Activated naive CD4-positive, alpha-beta T cell treated with anti-CD3 and anti-CD28 coated beads, Interleukin-2, amount 50 U/mL, for 72 hours (primary cell): ENCODE measurements at regions not wholly inside any gene's neighbourhood (a gene's known extent, or its start where the extent isn't known, plus 50 kb on each side); places are given as distances from the start of the nearest gene placed in this dataset.
"Not testable (repeated sequence)": the region's sequence is repeated elsewhere in the genome, so short reads cannot be mapped to it uniquely, and the experiment has no call there.

Source experiments
- ATAC-seq, 2 donors: fragments of 150-1000 bp; cut with Tn5 transposase; 2 replicates each; pipeline ENCODE4 v1.10.0; 2021; ENCODE audit warnings: mild to moderate bottlenecking in 2 of 2, moderate library complexity in 2 of 2
- DNase-seq, 2 donors: peaks; one replicate each; pipeline ENCODE4 v3.0.0; 2021 to 2022; ENCODE audit warnings: low spot score in 2 of 2
- H3K27ac Mint-ChIP-seq, 2 donors: one replicate each; pipeline ENCODE4 v1.8.0; 2022; ENCODE audit warnings: mild to moderate bottlenecking in 2 of 2, mixed read lengths in 2 of 2
- H3K36me3 Mint-ChIP-seq, 2 donors: one replicate each; pipeline ENCODE4 v1.8.0; 2022; ENCODE audit warnings: mixed read lengths in 2 of 2
- H3K9me3 Mint-ChIP-seq, 2 donors: one replicate each; pipeline ENCODE4 v1.8.0; 2022; ENCODE audit warnings: mixed read lengths in 2 of 2

DNA sequence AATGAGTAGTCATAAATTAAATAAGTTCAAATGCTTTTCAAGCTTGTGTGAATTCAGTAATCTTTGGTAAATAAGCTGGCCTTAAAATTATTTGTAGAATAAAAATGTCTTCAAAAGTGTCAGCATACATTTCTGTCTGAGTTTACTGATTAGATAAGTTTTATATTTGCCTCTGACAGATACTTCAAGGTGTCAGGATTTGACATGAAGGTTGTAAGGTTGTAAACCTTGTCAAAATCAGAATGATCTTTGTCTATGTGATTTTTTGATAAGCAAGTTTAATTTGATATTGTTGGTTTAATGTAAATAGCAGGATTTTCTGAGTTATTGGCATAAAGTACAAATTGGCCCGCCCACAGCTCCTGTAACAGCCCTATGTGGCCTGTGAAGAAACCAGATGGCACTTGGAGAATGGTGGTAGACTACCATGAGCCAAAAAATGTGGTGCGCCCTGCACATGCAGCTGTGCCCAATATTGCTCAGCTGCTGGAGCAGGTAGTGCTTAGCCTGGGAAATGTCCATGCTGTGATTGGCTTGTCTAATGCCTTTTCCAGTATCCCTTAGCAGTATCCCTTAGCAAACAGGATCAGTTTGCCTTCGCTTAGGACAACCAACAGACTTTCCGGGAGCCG is 188.0 kb upstream of the SPHKAP start:
- H3K9me3 Mint-ChIP-seq, result peaks cover 5 to 8% of the 10 kb centered on the region in 2 donors
- peaks cover 0 to 4% of the 10 kb centered on the region in 2 donors for H3K36me3 Mint-ChIP-seq
- ATAC-seq (no peak), DNase-seq (no peak)
- H3K27ac Mint-ChIP-seq, result no peak overlapping the region

DNA sequence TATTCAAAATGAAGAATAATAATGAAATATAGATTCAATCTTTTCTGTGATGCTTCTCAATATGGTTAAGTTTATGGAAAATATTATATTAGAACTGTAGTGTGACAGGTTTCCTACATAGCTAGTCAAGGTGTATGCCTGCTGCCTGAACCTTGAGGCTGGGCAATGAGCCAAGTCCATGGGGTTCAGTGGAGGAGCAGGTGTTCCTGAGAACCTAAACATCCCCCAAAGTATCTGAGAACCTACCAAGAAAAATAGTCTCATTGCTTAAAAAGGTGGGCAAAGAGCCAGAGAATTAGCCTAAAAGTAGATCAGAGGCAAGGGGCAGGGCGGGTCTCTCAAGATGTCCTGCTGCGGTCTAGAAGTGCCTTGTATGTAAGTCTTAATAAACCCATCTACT is 185.9 kb upstream of the SPHKAP start:
- Mint-ChIP-seq H3K9me3 (peaks cover 0 to 5% of the 10 kb centered on the region in 2 donors), H3K36me3 (peaks cover 0 to 4% of the 10 kb centered on the region in 2 donors), H3K27ac (no peak overlapping the region)
- DNase-seq (no peak), ATAC-seq (no peak)

DNA sequence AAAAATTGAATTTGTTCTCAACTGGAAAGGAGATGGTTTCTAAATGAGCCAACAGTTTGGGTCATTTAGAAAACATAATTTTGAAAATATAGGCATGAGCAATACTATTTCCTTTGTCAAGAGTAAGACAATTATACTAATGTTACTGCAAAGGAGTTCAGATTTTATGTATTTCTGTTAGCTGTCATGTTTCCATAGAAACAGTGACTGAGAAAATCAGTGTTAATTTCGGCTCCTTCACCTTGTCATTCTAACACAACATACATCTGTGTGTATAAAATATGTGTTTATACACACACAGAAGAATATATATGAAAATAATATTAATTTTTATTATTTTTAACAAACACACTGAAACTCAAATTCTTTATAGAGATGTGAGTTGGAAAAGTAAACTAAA is 178.0 kb upstream of the SPHKAP start:
- no peak for DNase-seq
- Mint-ChIP-seq H3K27ac (no peak overlapping the region), H3K36me3 (no peaks in the 10 kb centered on the region), H3K9me3 (no peaks in the 10 kb centered on the region)
- ATAC-seq, result no peak

DNA sequence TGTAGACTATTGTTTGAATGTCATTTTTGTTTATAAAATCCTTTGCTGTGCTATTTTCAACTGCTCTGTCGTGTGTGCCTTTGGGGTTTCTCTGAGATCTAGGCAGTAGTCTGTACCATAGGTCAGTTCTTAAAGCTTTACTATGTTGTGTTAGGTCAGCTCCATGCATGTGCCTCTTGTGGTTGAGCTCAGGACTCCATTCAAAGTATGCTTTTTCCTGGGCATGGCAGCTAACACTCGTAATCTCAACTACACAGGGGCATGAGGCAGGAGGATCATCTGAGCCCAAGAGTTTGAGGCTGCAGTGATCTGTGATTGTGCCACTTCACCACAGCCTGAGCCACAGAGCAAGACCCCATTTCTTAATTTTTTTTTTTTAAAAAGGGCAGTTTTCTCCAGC is 174.4 kb upstream of the SPHKAP start:
- H3K27ac Mint-ChIP-seq, result no peak overlapping the region

DNA sequence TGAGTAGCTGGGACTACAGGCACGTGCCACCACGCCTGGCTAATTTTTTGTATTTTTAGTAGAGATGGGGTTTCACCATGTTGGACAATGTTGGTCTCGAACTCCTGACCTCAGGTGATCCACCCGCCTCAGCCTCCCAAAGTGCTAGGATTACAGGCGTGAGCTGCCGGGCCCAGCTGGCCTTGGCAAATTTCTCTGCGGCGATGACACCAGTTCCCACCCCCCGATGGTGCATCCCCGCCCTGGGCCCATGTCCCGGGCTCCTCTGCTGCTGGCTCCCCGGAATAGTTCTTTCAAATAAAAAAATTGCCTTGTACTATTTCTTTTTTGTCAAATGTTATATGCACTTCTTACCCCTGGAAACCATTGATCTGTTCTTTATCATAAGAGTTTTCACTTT is 171.5 kb upstream of the SPHKAP start:
- not testable (repeated sequence) for ATAC-seq, H3K36me3 Mint-ChIP-seq, H3K9me3 Mint-ChIP-seq, H3K27ac Mint-ChIP-seq, DNase-seq

More for the DNA sequence above, 174.4 kb upstream of the SPHKAP start:
- no peak for DNase-seq
- ATAC-seq, result no peak
- peaks cover 0 to 3% of the 10 kb centered on the region in 2 donors for H3K9me3 Mint-ChIP-seq
- H3K36me3 Mint-ChIP-seq, result no peaks in the 10 kb centered on the region

DNA sequence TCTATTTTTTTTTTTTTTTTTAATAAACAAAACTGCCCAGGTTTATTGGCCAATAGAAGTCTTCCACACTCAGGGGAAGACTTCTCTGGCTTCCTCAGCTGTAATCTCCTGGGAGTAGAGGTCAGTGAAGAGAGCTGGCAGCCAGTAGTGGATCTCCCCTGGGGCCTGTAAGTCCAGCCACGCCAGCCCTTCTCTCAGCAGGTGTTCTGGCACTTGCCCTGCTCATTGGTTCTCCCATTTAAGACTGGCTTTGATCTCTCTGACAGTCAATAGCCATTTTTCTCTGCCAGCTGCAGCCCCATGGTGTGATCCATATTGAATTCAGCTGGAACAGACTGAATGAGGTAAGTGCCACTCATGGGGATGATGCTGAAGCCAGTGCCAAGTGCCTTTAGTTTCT is 170.6 kb upstream of the SPHKAP start:
- no peaks in the 10 kb centered on the region for H3K36me3 Mint-ChIP-seq

DNA sequence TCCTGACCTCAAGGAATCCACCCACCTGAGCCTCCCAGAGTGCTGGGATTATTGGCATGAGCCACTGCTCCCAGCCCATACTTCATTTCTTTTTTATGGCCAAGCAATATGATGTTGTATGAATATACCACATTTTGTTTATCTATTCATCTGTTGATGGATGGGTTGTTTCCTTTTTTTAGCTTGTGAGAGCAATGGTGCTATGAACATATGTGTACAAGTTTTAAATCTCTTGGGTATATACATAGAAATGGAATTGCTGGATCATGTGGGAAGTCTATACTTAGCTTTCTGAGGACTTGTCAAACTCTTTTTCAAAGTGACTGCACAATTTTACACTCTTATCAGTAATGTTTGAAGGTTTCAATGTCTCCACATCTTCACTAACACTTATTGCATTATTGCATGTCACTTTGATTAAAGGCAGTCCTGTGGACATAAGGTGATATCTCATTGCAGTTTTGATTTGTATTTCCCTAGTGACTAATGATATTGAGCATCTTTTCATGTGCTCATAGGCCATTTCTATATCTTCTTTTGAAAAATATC is 167.1 kb upstream of the SPHKAP start:
- no peak overlapping the region for H3K27ac Mint-ChIP-seq
- peaks cover 4 to 8% of the 10 kb centered on the region in 2 donors for H3K9me3 Mint-ChIP-seq
- H3K36me3 Mint-ChIP-seq, result no peaks in the 10 kb centered on the region
- DNase-seq (no peak), ATAC-seq (no peak)

More for the DNA sequence above, 170.6 kb upstream of the SPHKAP start:
- DNase-seq, result no peak
- ATAC-seq, result no peak
- Mint-ChIP-seq H3K9me3 (peaks cover 0 to 4% of the 10 kb centered on the region in 2 donors), H3K27ac (no peak overlapping the region)

DNA sequence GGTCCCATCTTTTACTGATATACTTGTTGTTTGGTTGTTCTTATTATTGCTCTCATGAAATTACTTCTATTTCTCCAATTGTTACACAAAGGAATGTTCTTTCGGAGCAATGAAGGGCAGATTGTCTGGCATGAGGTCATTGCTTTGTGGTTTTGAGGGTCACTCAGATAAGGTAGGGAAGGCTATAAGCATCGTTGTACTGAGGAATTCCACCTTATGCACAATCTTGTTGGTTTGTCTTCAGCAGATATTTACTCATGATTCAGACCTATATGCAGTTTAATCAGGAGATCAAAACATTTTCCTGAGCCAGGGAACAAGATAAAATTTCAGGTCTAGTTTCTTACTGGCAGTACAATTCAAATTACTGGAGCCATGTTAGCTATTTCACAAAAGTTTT is 163.0 kb upstream of the SPHKAP start:
- H3K9me3 Mint-ChIP-seq, result peaks cover 17 to 20% of the 10 kb centered on the region in 2 donors

DNA sequence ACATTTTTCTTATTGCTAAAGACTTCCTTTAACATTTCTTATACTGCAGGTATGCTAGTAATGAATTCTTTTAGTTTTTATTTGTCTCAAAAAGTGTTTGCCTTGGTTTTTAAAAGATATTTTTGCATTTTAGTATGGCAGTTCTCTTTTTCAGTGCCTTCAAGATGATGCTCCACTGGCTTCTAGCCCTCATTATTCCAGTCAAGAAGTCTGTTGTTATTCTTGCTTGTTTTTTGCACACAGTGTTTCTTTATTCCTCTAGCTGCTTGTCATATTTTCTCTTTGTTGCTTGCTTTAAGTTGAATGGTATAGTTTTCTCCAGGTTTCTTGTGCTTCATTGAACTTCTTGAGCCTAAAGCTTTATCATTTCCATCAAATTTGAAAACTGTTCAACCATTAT is 158.0 kb upstream of the SPHKAP start:
- Mint-ChIP-seq H3K9me3 (peaks cover 14 to 20% of the 10 kb centered on the region in 2 donors), H3K36me3 (no peaks in the 10 kb centered on the region), H3K27ac (no peak overlapping the region)
- DNase-seq (no peak), ATAC-seq (no peak)

More for the DNA sequence above, 163.0 kb upstream of the SPHKAP start:
- ATAC-seq (no peak), DNase-seq (no peak)
- no peaks in the 10 kb centered on the region for H3K36me3 Mint-ChIP-seq
- H3K27ac Mint-ChIP-seq, result no peak overlapping the region

DNA sequence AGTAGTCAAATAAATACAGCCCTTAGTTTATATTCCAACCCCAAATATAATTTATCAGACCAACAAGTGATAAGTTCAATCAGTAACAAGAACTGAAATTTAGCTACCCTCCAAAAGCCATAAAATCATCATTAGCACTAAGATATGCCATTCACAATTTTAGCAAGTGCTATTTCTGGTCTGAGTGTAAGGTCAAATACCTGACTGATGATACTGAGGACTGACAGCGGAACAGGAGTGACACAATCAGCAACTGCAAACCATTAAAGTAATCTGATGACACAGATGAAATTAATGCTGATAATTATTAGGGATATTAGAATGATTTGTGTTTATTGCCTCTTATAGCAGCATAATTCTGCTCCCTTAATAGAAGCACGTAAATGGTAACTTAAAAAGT is 152.7 kb upstream of the SPHKAP start:
- no peak for ATAC-seq
- Mint-ChIP-seq H3K36me3 (no peaks in the 10 kb centered on the region), H3K9me3 (peaks cover 5 to 7% of the 10 kb centered on the region in 2 donors), H3K27ac (no peak overlapping the region)
- DNase-seq, result no peak

DNA sequence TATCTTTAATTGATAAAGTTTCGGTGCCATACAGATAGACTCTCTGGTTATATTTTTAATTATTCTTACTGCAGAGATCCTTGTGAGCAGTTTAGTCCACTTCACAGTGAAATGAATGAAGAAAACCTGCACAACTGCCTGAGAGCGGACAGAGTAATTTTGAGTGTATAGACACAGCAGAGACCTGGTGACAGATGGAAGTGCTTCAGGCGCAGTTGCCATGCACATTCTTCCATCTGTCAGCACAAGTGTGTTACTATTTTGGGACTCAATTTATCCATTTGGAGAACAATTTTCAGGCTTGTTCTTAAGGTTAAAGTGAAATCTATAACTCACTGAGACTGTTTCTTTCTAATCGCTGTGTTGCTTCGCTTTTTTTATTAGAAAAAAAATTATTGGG is 147.8 kb upstream of the SPHKAP start:
- Mint-ChIP-seq H3K36me3 (peaks cover 0 to 9% of the 10 kb centered on the region in 2 donors), H3K9me3 (peaks cover 5 to 28% of the 10 kb centered on the region in 2 donors), H3K27ac (no peak overlapping the region)
- ATAC-seq (no peak), DNase-seq (no peak)

DNA sequence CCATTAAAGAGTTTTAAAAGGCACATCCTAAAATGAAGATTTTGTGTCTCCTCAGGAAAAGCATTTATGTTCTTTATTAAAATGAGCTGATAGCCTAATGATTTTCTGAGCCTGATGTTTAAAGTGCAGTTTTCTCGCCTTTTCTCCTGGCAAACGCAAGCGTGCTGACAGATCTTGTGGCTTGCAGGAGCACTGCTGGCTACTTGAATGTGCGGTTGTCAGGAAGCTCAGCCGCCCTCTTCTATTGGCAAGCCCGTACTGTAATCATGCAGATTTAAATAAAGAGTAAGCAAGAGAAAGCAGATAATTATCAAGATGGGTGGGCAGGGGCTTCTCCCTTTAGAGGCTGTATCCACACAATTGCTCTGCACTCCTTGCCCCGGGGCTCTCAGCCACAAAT is 139.5 kb upstream of the SPHKAP start:
- H3K36me3 Mint-ChIP-seq, result no peaks in the 10 kb centered on the region
- peak overlapping the region in 1 of 2 donors; percentile 36 for H3K27ac Mint-ChIP-seq
- DNase-seq (no peak), ATAC-seq (no peak)
- H3K9me3 Mint-ChIP-seq, result peaks cover 0 to under 1% of the 10 kb centered on the region in 2 donors

DNA sequence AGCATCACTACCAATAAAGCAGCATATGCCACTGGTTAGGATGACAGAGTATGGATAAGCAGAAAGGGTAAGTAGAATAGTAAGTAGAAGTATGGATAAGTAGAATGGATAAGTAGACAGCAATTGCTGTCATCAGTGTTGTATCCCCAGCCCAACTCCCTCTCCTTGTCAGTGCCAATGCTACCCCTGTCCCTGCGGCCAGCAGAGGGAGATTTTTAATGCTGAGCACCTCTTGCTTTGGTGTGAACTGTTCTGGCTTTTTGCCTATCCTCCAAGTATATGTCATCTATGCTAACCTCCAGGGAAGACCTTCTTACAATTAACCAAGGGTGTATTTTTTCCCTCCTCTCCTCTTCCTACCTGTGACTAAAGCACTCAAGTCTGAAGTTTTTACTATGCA is 136.7 kb upstream of the SPHKAP start:
- no peak overlapping the region for H3K27ac Mint-ChIP-seq
- ATAC-seq (no peak), DNase-seq (no peak)

DNA sequence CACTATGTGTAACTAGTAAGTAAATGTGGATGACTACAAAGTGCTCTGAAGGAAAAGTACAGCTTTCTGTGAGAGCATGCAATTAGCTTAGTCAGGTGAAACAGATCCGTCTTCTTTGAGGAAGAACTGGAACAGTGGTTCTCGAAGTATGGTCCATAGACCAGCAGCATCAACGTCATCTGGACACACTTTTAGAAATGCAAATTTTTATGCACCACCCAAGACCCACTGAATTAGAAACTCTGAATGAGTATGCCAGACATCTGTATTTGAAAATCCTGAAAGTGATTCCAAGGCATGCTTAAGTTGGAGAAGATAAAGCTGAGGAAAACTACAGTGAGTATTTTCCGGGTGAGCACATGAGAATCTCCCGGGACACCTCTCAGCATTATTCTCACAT is 130.7 kb upstream of the SPHKAP start:
- H3K36me3 Mint-ChIP-seq, result no peaks in the 10 kb centered on the region
- peaks cover 11% of the 10 kb centered on the region in 2 donors for H3K9me3 Mint-ChIP-seq
- H3K27ac Mint-ChIP-seq, result no peak overlapping the region
- ATAC-seq (no peak), DNase-seq (no peak)

More for the DNA sequence above, 136.7 kb upstream of the SPHKAP start:
- Mint-ChIP-seq H3K36me3 (no peaks in the 10 kb centered on the region), H3K9me3 (peaks cover 7 to 11% of the 10 kb centered on the region in 2 donors)

DNA sequence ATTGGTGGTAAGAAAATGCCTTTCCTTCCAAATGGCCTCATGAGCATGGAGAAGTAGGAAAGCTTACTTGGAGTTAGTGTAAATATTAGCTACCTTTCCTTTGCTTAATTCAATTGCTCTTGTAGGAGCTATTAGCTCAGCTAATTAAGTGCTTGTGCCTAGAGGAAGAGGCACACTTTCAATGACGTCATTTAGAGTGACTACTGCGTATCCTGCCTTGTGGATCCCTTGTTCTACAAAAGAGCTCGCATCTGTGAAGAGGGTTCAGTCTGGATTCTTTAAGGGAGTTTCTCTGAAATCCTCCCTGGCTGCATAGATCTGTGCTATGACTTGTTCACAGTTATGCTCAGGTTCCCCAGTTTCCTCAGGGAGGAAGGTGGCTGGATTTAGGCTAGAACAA is 122.5 kb upstream of the SPHKAP start:
- no peak for DNase-seq
- H3K9me3 Mint-ChIP-seq, result peaks cover 0 to 7% of the 10 kb centered on the region in 2 donors
- no peak for ATAC-seq

DNA sequence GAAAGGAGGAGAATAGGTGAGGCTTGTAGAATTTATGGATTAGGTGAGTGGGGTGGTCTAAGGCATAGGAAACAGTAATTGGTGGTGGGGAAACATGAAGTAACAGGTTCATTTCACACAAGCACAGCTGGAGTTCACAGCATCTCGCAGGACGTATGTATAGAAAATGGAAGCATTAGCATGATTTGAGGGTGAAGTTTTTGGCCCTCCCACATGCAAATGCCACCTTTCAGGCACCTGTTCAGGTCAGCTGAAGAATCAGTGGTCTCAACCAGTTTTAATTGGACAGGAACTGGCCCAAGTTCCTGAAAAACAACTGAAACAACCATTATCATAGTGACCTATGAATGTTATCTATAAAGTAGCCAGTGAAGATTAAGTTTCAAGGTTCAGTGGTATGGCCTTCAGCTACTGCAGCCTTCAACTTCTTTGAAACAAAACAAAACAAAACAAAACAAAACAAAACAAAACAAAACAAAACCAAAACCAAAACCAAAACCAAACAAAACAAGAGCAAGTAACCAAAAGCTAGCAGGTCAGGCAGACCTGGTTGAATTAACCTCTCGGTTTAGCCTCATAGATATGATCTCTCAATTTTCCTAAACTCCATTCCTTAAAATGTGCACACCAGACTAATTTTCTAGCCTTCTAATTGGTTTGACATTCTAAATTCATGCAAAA is 102.1 kb upstream of the SPHKAP start:
- ATAC-seq (no peak), DNase-seq (no peak)
- no peaks in the 10 kb centered on the region for H3K36me3 Mint-ChIP-seq
- H3K9me3 Mint-ChIP-seq, result peaks cover 13% of the 10 kb centered on the region in 2 donors
- peak overlapping the region in 1 of 2 donors; percentile 34 for H3K27ac Mint-ChIP-seq

More for the DNA sequence above, 122.5 kb upstream of the SPHKAP start:
- H3K36me3 Mint-ChIP-seq, result no peaks in the 10 kb centered on the region
- H3K27ac Mint-ChIP-seq, result no peak overlapping the region

DNA sequence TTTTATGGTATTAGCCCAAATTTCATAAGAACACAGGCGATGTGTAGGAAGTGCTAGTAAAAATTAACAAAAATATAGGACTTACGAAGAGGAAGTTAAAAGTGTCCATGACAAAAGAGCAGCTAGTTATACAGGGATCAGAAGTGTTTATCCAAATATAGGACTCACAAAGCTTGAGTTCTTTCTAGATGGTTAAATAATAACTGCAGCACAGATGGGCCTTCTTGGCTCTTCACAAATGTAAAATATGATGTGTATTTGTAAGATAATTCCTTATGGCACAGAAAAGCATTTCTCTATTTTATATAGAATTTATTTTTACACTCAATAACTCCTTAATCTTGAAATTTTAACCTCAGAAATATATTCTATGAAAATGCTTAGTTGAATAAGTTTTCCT is 100.9 kb upstream of the SPHKAP start:
- H3K36me3 Mint-ChIP-seq, result no peaks in the 10 kb centered on the region
- no peak overlapping the region for H3K27ac Mint-ChIP-seq
- ATAC-seq, result no peak
- no peak for DNase-seq
- H3K9me3 Mint-ChIP-seq, result peaks cover 13% of the 10 kb centered on the region in 2 donors

DNA sequence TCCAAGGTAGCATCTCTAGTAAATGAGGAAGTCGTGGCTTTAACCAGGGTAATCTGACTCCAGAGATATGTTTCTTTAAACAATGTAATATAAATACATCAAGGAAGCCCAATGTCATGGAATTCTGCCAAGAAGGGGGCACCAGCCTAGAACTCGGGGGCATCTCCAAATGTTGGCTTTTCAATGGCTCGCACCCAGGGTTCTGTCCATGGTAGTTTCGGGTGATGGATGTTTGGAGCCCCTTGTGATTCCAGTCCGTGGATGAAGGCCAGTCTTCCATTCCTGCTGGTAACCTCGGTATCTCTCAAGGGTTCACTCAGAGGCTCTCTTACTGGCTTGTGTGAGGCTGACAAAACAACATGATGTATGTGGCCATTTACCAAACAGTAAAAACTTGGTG is 91.7 kb upstream of the SPHKAP start:
- DNase-seq, result no peak
- Mint-ChIP-seq H3K9me3 (peaks cover 0 to 3% of the 10 kb centered on the region in 2 donors), H3K27ac (no peak overlapping the region), H3K36me3 (no peaks in the 10 kb centered on the region)
- no peak for ATAC-seq
